HEK293 (cell line): ENCODE measurements at regions not wholly inside any gene's neighbourhood (a gene's known extent, or its start where the extent isn't known, plus 50 kb on each side); places are given as distances from the start of the nearest gene placed in this dataset.
A peak's percentile ranks its signal among the peaks of the same experiment; 100 is the strongest.

ENCODE experiments used
- CTCF ChIA-PET: fragments of 350-600 bp; formaldehyde crosslinking; extraction: SDS; loops from one replicate; lab custom pipeline; 2021; ENCODE audit warnings: antibody characterized with exemption; lab: Yijun Ruan, JAX
- POLR2A ChIA-PET: fragments of 300-600 bp; formaldehyde crosslinking; extraction: SDS; loops from one replicate; lab custom pipeline; 2020; ENCODE audit warnings: antibody characterized with exemption, inconsistent platforms; lab: Yijun Ruan, JAX
- H3K27ac ChIP-seq: fragments of 200-500 bp; sonication (Bioruptor generic); 2 replicates; pipeline ENCODE4 v1.5.1; 2014; ENCODE audit warnings: low read depth, low read length, control low read depth, inconsistent platforms; ENCODE audit errors: extremely low read depth
- H3K36me3 ChIP-seq, 2 experiments: fragments of 200-500 bp in 1 of 2; sonication (Bioruptor generic) in 1 of 2; 1 replicate in 1 of 2; 2 replicates in 1 of 2; pipeline ENCODE4 v1.5.1; 2014 to 2017; ENCODE audit warnings: inconsistent platforms in 2 of 2, low read length in 2 of 2; ENCODE audit not compliant: control insufficient read depth in 2 of 2, insufficient read depth in 1 of 2
- H3K4me1 ChIP-seq: fragments of 200-500 bp; sonication (Bioruptor generic); 2 replicates; pipeline ENCODE4 v1.5.1; 2014; ENCODE audit warnings: mild to moderate bottlenecking, low read length, inconsistent platforms; ENCODE audit not compliant: control insufficient read depth, insufficient read depth
- H3K4me3 ChIP-seq: 2 replicates; pipeline ENCODE4 v1.5.1; 2011; ENCODE audit warnings: low read depth, mild to moderate bottlenecking, control low read depth, low read length, moderate library complexity
- H3K9me3 ChIP-seq: fragments of 200-500 bp; sonication (Bioruptor generic); 2 replicates; pipeline ENCODE4 v1.5.1; 2014; ENCODE audit warnings: low read depth, low read length, inconsistent platforms; ENCODE audit not compliant: control insufficient read depth, insufficient read depth
- BCL11B ChIP-seq: fragments of 450-650 bp; formaldehyde crosslinking; IDR thresholded peaks from 2 replicates; pipeline ENCODE4 v1.5.1; 2016; ENCODE audit warnings: low read depth, missing biosample characterization, missing genetic modification characterization
- KLF9 ChIP-seq: fragments of 450-650 bp; formaldehyde crosslinking; IDR thresholded peaks from 2 replicates; pipeline ENCODE4 v1.5.1; 2016; ENCODE audit warnings: missing biosample characterization, missing genetic modification characterization, low read depth
- OSR2 ChIP-seq: fragments of 450-650 bp; formaldehyde crosslinking; IDR thresholded peaks from 2 replicates; pipeline ENCODE4 v1.5.1; 2016; ENCODE audit warnings: missing biosample characterization, missing genetic modification characterization
- PRDM1 ChIP-seq: fragments of 450-650 bp; formaldehyde crosslinking; IDR thresholded peaks from 2 replicates; pipeline ENCODE4; 2016; ENCODE audit warnings: missing biosample characterization, missing genetic modification characterization
- WT1 ChIP-seq: fragments of 450-650 bp; formaldehyde crosslinking; IDR thresholded peaks from 2 replicates; pipeline ENCODE4 v1.5.1; 2016; ENCODE audit warnings: missing biosample characterization, missing genetic modification characterization
- ZFHX2 ChIP-seq: fragments of 450-650 bp; formaldehyde crosslinking; conservative IDR thresholded peaks from 2 replicates; pipeline ENCODE4 v1.5.1; 2016; ENCODE audit warnings: missing biosample characterization, missing genetic modification characterization
- ZFP41 ChIP-seq: fragments of 450-650 bp; formaldehyde crosslinking; IDR thresholded peaks from 2 replicates; pipeline ENCODE4 v1.5.1; 2016; ENCODE audit warnings: missing biosample characterization, missing genetic modification characterization, borderline replicate concordance
- ZFP69B ChIP-seq: fragments of 450-650 bp; formaldehyde crosslinking; IDR thresholded peaks from 2 replicates; pipeline ENCODE4 v1.5.1; 2016; ENCODE audit warnings: missing biosample characterization, missing genetic modification characterization
- ZNF10 ChIP-seq: fragments of 450-650 bp; formaldehyde crosslinking; IDR thresholded peaks from 2 replicates; pipeline ENCODE4 v1.5.1; 2017; ENCODE audit warnings: missing biosample characterization, missing genetic modification characterization
- ZNF121 ChIP-seq: fragments of 450-650 bp; formaldehyde crosslinking; IDR thresholded peaks from 2 replicates; pipeline ENCODE4 v1.5.1; 2016; ENCODE audit warnings: missing biosample characterization, missing genetic modification characterization
- ZNF132 ChIP-seq: fragments of 450-650 bp; formaldehyde crosslinking; IDR thresholded peaks from 2 replicates; pipeline ENCODE4 v1.5.1; 2017; ENCODE audit warnings: missing biosample characterization, missing genetic modification characterization, borderline replicate concordance
- ZNF169 ChIP-seq: fragments of 450-650 bp; formaldehyde crosslinking; IDR thresholded peaks from 2 replicates; pipeline ENCODE4 v1.5.1; 2016; ENCODE audit warnings: missing biosample characterization, missing genetic modification characterization
- ZNF175 ChIP-seq: fragments of 450-650 bp; formaldehyde crosslinking; IDR thresholded peaks from 2 replicates; pipeline ENCODE4 v1.5.1; 2016; ENCODE audit warnings: missing biosample characterization, missing genetic modification characterization
- ZNF202 ChIP-seq: fragments of 450-650 bp; formaldehyde crosslinking; IDR thresholded peaks from 2 replicates; pipeline ENCODE4 v1.5.1; 2016; ENCODE audit warnings: missing biosample characterization, missing genetic modification characterization, borderline replicate concordance
- ZNF221 ChIP-seq: fragments of 450-650 bp; formaldehyde crosslinking; IDR thresholded peaks from 2 replicates; pipeline ENCODE4 v1.5.1; 2017; ENCODE audit warnings: missing biosample characterization, missing genetic modification characterization, borderline replicate concordance
- ZNF302 ChIP-seq: fragments of 450-650 bp; formaldehyde crosslinking; IDR thresholded peaks from 2 replicates; pipeline ENCODE4 v1.5.1; 2016; ENCODE audit warnings: missing biosample characterization, missing genetic modification characterization, low read depth
- ZNF341 ChIP-seq: fragments of 450-650 bp; formaldehyde crosslinking; IDR thresholded peaks from 2 replicates; pipeline ENCODE4; 2016; ENCODE audit warnings: low read depth, missing biosample characterization, missing genetic modification characterization
- ZNF404 ChIP-seq: fragments of 450-650 bp; formaldehyde crosslinking; IDR thresholded peaks from 2 replicates; pipeline ENCODE4 v1.5.1; 2017; ENCODE audit warnings: missing biosample characterization, missing genetic modification characterization
- ZNF433 ChIP-seq: fragments of 450-650 bp; formaldehyde crosslinking; IDR thresholded peaks from 2 replicates; pipeline ENCODE4 v1.5.1; 2016; ENCODE audit warnings: missing biosample characterization, missing genetic modification characterization, low read depth
- ZNF549 ChIP-seq: fragments of 450-650 bp; IDR thresholded peaks from 2 replicates; pipeline ENCODE4 v1.5.1; 2018; ENCODE audit warnings: missing biosample characterization, missing genetic modification characterization, mild to moderate bottlenecking, inconsistent platforms, moderate library complexity
- ZNF555 ChIP-seq: fragments of 450-650 bp; formaldehyde crosslinking; conservative IDR thresholded peaks from 2 replicates; pipeline ENCODE4 v1.5.1; 2017; ENCODE audit warnings: missing biosample characterization, mild to moderate bottlenecking, missing genetic modification characterization, inconsistent platforms
- ZNF571 ChIP-seq: fragments of 450-650 bp; formaldehyde crosslinking; IDR thresholded peaks from 2 replicates; pipeline ENCODE4 v1.5.0; 2017; ENCODE audit warnings: missing biosample characterization, missing genetic modification characterization
- ZNF747 ChIP-seq: fragments of 450-650 bp; formaldehyde crosslinking; IDR thresholded peaks from 2 replicates; pipeline ENCODE4 v1.5.1; 2016; ENCODE audit warnings: missing biosample characterization, missing genetic modification characterization
- ZNF792 ChIP-seq: fragments of 450-650 bp; formaldehyde crosslinking; IDR thresholded peaks from 2 replicates; pipeline ENCODE4 v1.5.1; 2016; ENCODE audit warnings: missing biosample characterization, missing genetic modification characterization
- ZSCAN30 ChIP-seq: fragments of 450-650 bp; IDR thresholded peaks from 2 replicates; pipeline ENCODE4 v1.5.1; 2018; ENCODE audit warnings: missing biosample characterization, mild to moderate bottlenecking, missing genetic modification characterization, moderate library complexity
- TF ChIP-seq, protein P1 (sequence below): fragments of 450-650 bp; formaldehyde crosslinking; IDR thresholded peaks from 2 replicates; pipeline ENCODE4 v1.5.1; 2016; ENCODE audit warnings: missing biosample characterization, missing genetic modification characterization
- TF ChIP-seq, protein P2 (sequence below): fragments of 450-650 bp; formaldehyde crosslinking; IDR thresholded peaks from 2 replicates; pipeline ENCODE4 v1.5.1; 2017; ENCODE audit warnings: missing biosample characterization, missing genetic modification characterization
- TF ChIP-seq, protein P3 (sequence below): fragments of 450-650 bp; formaldehyde crosslinking; IDR thresholded peaks from 2 replicates; pipeline ENCODE4 v1.5.0; 2017; ENCODE audit warnings: missing biosample characterization, missing genetic modification characterization, borderline replicate concordance
- TF ChIP-seq, protein P4 (sequence below): fragments of 450-650 bp; IDR thresholded peaks from 2 replicates; pipeline ENCODE4 v1.5.1; 2018; ENCODE audit warnings: missing biosample characterization, mild to moderate bottlenecking, missing genetic modification characterization
- TF ChIP-seq, protein P5 (sequence below): fragments of 450-650 bp; formaldehyde crosslinking; IDR thresholded peaks from 2 replicates; pipeline ENCODE4 v1.5.1; 2016; ENCODE audit warnings: missing biosample characterization, missing genetic modification characterization

DNA sequence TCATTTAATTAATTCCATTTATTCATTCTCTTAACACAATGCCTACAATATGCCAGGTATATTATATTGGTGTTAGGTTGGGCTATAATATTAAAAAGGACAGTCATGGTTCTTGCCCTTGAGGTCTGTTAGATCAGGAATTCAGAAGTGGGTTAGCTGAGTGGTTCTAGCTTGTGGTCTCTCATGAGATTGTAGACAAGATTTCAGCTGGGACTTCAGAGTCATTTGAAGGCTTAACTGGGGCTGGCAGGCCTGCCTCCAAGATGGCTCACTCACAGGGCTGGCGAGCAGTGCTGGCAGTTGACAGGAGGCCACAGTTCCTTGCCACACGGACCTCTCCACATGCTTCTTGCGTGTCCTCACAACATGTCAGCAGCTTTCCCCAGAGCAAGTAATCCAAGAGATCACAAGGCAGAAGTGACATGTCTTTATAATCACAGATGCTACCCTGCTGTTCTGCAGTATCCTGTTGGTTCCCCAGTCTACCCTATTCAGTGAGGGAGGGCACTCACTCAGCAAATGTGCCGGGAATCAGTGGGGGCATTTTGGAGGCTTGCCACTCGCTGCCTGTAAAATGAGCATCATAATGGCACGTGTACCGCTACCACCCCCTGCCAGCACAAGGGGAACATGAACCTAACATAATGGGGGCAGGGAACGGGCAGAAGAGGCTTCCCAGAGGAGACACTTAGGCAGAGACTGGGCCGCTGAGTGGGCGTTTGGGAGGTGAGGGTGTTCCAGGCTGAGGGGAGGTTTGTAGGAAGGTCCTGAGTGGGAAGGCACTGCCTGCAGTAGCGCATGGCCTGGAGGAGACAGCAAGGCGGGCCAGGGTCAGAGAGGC, 70.0 kb downstream of the EXOSC2 start:
- CTCF ChIA-PET: interaction anchor here (0.5 to 14.5 kb wide), 5 partner anchors 12 to 313 kb away, joined by 3 to 365 read pairs (median 4); no protein-coding TSS in a partner anchor
- Histone ChIP-seq H3K36me3 (no peaks in the 10 kb centered on the region), H3K27ac (no peak overlapping the region), H3K4me1 (no peaks in the 10 kb centered on the region), H3K9me3 (no peaks in the 10 kb centered on the region), H3K4me3 (no peak overlapping the region)
- POLR2A ChIA-PET: no interaction called here
- TF ChIP-seq, protein P1, sequence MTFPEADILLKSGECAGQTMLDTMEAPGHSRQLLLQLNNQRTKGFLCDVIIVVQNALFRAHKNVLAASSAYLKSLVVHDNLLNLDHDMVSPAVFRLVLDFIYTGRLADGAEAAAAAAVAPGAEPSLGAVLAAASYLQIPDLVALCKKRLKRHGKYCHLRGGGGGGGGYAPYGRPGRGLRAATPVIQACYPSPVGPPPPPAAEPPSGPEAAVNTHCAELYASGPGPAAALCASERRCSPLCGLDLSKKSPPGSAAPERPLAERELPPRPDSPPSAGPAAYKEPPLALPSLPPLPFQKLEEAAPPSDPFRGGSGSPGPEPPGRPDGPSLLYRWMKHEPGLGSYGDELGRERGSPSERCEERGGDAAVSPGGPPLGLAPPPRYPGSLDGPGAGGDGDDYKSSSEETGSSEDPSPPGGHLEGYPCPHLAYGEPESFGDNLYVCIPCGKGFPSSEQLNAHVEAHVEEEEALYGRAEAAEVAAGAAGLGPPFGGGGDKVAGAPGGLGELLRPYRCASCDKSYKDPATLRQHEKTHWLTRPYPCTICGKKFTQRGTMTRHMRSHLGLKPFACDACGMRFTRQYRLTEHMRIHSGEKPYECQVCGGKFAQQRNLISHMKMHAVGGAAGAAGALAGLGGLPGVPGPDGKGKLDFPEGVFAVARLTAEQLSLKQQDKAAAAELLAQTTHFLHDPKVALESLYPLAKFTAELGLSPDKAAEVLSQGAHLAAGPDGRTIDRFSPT (tag by site-specific recombination): no peak
- TF ChIP-seq ZNF555 (tag by site-specific recombination): no peak
- no peak for TF ChIP-seq WT1 (tag by site-specific recombination)
- no peak for TF ChIP-seq ZNF792 (tag by site-specific recombination)
- no peak for TF ChIP-seq ZSCAN30 (tag by site-specific recombination)
- TF ChIP-seq ZNF132 (tag by site-specific recombination): no peak
- no peak for TF ChIP-seq ZNF571 (tag by site-specific recombination)
- TF ChIP-seq ZNF169 (tag by site-specific recombination): no peak
- no peak for TF ChIP-seq BCL11B
- no peak for TF ChIP-seq PRDM1
- TF ChIP-seq ZNF747: no peak
- TF ChIP-seq, protein P2, sequence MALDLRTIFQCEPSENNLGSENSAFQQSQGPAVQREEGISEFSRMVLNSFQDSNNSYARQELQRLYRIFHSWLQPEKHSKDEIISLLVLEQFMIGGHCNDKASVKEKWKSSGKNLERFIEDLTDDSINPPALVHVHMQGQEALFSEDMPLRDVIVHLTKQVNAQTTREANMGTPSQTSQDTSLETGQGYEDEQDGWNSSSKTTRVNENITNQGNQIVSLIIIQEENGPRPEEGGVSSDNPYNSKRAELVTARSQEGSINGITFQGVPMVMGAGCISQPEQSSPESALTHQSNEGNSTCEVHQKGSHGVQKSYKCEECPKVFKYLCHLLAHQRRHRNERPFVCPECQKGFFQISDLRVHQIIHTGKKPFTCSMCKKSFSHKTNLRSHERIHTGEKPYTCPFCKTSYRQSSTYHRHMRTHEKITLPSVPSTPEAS (tag by site-specific recombination): no peak
- TF ChIP-seq KLF9: no peak
- no peak for TF ChIP-seq ZNF202 (tag by site-specific recombination)
- no peak for TF ChIP-seq ZNF121 (tag by site-specific recombination)
- TF ChIP-seq, protein P3, sequence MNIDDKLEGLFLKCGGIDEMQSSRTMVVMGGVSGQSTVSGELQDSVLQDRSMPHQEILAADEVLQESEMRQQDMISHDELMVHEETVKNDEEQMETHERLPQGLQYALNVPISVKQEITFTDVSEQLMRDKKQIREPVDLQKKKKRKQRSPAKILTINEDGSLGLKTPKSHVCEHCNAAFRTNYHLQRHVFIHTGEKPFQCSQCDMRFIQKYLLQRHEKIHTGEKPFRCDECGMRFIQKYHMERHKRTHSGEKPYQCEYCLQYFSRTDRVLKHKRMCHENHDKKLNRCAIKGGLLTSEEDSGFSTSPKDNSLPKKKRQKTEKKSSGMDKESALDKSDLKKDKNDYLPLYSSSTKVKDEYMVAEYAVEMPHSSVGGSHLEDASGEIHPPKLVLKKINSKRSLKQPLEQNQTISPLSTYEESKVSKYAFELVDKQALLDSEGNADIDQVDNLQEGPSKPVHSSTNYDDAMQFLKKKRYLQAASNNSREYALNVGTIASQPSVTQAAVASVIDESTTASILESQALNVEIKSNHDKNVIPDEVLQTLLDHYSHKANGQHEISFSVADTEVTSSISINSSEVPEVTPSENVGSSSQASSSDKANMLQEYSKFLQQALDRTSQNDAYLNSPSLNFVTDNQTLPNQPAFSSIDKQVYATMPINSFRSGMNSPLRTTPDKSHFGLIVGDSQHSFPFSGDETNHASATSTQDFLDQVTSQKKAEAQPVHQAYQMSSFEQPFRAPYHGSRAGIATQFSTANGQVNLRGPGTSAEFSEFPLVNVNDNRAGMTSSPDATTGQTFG: no peak
- TF ChIP-seq ZFHX2 (tag by site-specific recombination): peak; percentile 99
- TF ChIP-seq, protein P4, sequence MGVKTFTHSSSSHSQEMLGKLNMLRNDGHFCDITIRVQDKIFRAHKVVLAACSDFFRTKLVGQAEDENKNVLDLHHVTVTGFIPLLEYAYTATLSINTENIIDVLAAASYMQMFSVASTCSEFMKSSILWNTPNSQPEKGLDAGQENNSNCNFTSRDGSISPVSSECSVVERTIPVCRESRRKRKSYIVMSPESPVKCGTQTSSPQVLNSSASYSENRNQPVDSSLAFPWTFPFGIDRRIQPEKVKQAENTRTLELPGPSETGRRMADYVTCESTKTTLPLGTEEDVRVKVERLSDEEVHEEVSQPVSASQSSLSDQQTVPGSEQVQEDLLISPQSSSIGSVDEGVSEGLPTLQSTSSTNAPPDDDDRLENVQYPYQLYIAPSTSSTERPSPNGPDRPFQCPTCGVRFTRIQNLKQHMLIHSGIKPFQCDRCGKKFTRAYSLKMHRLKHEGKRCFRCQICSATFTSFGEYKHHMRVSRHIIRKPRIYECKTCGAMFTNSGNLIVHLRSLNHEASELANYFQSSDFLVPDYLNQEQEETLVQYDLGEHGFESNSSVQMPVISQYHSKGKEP: no peak
- TF ChIP-seq ZNF404 (tag by site-specific recombination): no peak
- TF ChIP-seq ZFP69B: no peak
- TF ChIP-seq, protein P5, sequence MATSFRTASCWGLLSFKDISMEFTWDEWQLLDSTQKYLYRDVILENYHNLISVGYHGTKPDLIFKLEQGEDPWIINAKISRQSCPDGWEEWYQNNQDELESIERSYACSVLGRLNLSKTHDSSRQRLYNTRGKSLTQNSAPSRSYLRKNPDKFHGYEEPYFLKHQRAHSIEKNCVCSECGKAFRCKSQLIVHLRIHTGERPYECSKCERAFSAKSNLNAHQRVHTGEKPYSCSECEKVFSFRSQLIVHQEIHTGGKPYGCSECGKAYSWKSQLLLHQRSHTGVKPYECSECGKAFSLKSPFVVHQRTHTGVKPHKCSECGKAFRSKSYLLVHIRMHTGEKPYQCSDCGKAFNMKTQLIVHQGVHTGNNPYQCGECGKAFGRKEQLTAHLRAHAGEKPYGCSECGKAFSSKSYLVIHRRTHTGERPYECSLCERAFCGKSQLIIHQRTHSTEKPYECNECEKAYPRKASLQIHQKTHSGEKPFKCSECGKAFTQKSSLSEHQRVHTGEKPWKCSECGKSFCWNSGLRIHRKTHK: no peak
- no peak for TF ChIP-seq ZNF175 (tag by site-specific recombination)
- no peak for TF ChIP-seq ZNF10 (tag by site-specific recombination)
- TF ChIP-seq ZNF302 (tag by site-specific recombination): no peak
- no peak for TF ChIP-seq ZFP41 (tag by site-specific recombination)
- peak; percentile 81 for TF ChIP-seq OSR2
- TF ChIP-seq ZNF549 (tag by site-specific recombination): no peak
- peak; percentile 19; the same call in 1 of the 2 replicates for TF ChIP-seq ZNF341 (tag by site-specific recombination)
- no peak for TF ChIP-seq ZNF433 (tag by site-specific recombination)
- no peak for TF ChIP-seq ZNF221 (tag by site-specific recombination)
